HEK293 (cell line): ENCODE measurements at regions not wholly inside any gene's neighbourhood (a gene's known extent, or its start where the extent isn't known, plus 50 kb on each side); places are given as distances from the start of the nearest gene placed in this dataset.

Source experiments
- CTCF ChIA-PET: fragments of 350-600 bp; formaldehyde crosslinking; extraction: SDS; loops from one replicate; lab custom pipeline; 2021; ENCODE audit warnings: antibody characterized with exemption; lab: Yijun Ruan, JAX
- POLR2A ChIA-PET: fragments of 300-600 bp; formaldehyde crosslinking; extraction: SDS; loops from one replicate; lab custom pipeline; 2020; ENCODE audit warnings: antibody characterized with exemption, inconsistent platforms; lab: Yijun Ruan, JAX
- H3K27ac ChIP-seq: fragments of 200-500 bp; sonication (Bioruptor generic); 2 replicates; pipeline ENCODE4 v1.5.1; 2014; ENCODE audit warnings: low read depth, low read length, control low read depth, inconsistent platforms; ENCODE audit errors: extremely low read depth
- H3K36me3 ChIP-seq, 2 experiments: fragments of 200-500 bp in 1 of 2; sonication (Bioruptor generic) in 1 of 2; 1 replicate in 1 of 2; 2 replicates in 1 of 2; pipeline ENCODE4 v1.5.1; 2014 to 2017; ENCODE audit warnings: inconsistent platforms in 2 of 2, low read length in 2 of 2; ENCODE audit not compliant: control insufficient read depth in 2 of 2, insufficient read depth in 1 of 2
- H3K4me1 ChIP-seq: fragments of 200-500 bp; sonication (Bioruptor generic); 2 replicates; pipeline ENCODE4 v1.5.1; 2014; ENCODE audit warnings: mild to moderate bottlenecking, low read length, inconsistent platforms; ENCODE audit not compliant: control insufficient read depth, insufficient read depth
- H3K4me3 ChIP-seq: 2 replicates; pipeline ENCODE4 v1.5.1; 2011; ENCODE audit warnings: low read depth, mild to moderate bottlenecking, control low read depth, low read length, moderate library complexity
- H3K9me3 ChIP-seq: fragments of 200-500 bp; sonication (Bioruptor generic); 2 replicates; pipeline ENCODE4 v1.5.1; 2014; ENCODE audit warnings: low read depth, low read length, inconsistent platforms; ENCODE audit not compliant: control insufficient read depth, insufficient read depth
- EGR2 ChIP-seq: fragments of 450-650 bp; formaldehyde crosslinking; IDR thresholded peaks from 2 replicates; pipeline ENCODE4 v1.5.1; 2016; ENCODE audit warnings: low read depth, missing biosample characterization, missing genetic modification characterization
- OSR2 ChIP-seq: fragments of 450-650 bp; formaldehyde crosslinking; IDR thresholded peaks from 2 replicates; pipeline ENCODE4 v1.5.1; 2016; ENCODE audit warnings: missing biosample characterization, missing genetic modification characterization
- ZBTB21 ChIP-seq: fragments of 450-650 bp; formaldehyde crosslinking; IDR thresholded peaks from 2 replicates; pipeline ENCODE4 v1.5.1; 2017; ENCODE audit warnings: missing biosample characterization, missing genetic modification characterization
- ZNF174 ChIP-seq: fragments of 450-650 bp; formaldehyde crosslinking; IDR thresholded peaks from 2 replicates; pipeline ENCODE4 v1.5.0; 2017; ENCODE audit warnings: missing biosample characterization, mild to moderate bottlenecking, missing genetic modification characterization
- ZNF19 ChIP-seq: fragments of 450-650 bp; formaldehyde crosslinking; IDR thresholded peaks from 2 replicates; pipeline ENCODE4; 2016; ENCODE audit warnings: missing biosample characterization, missing genetic modification characterization, low read depth
- ZNF292 ChIP-seq: fragments of 450-650 bp; formaldehyde crosslinking; IDR thresholded peaks from 2 replicates; pipeline ENCODE4 v1.5.1; 2016; ENCODE audit warnings: low read depth, missing biosample characterization, missing genetic modification characterization, borderline replicate concordance
- ZNF48 ChIP-seq: fragments of 450-650 bp; formaldehyde crosslinking; IDR thresholded peaks from 2 replicates; pipeline ENCODE4 v1.5.1; 2016; ENCODE audit warnings: missing biosample characterization, missing genetic modification characterization
- ZNF521 ChIP-seq: fragments of 450-650 bp; formaldehyde crosslinking; IDR thresholded peaks from 2 replicates; pipeline ENCODE4 v1.5.1; 2017; ENCODE audit warnings: missing biosample characterization, mild to moderate bottlenecking, missing genetic modification characterization
- ZNF548 ChIP-seq: fragments of 450-650 bp; formaldehyde crosslinking; IDR thresholded peaks from 2 replicates; pipeline ENCODE4 v1.5.1; 2016; ENCODE audit warnings: missing biosample characterization, missing genetic modification characterization
- ZNF596 ChIP-seq: fragments of 450-650 bp; IDR thresholded peaks from 2 replicates; pipeline ENCODE4 v1.5.0; 2018; ENCODE audit warnings: missing biosample characterization, mild to moderate bottlenecking, missing genetic modification characterization, moderate library complexity
- ZNF624 ChIP-seq: fragments of 450-650 bp; formaldehyde crosslinking; IDR thresholded peaks from 2 replicates; pipeline ENCODE4 v1.5.1; 2017; ENCODE audit warnings: missing biosample characterization, missing genetic modification characterization
- ZNF701 ChIP-seq: fragments of 450-650 bp; formaldehyde crosslinking; IDR thresholded peaks from 2 replicates; pipeline ENCODE4 v1.5.1; 2016; ENCODE audit warnings: missing biosample characterization, missing genetic modification characterization
- ZXDB ChIP-seq: fragments of 450-650 bp; formaldehyde crosslinking; IDR thresholded peaks from 2 replicates; pipeline ENCODE4 v1.5.1; 2016; ENCODE audit warnings: missing biosample characterization, missing genetic modification characterization
- TF ChIP-seq, protein P1 (sequence below): fragments of 450-650 bp; formaldehyde crosslinking; IDR thresholded peaks from 2 replicates; pipeline ENCODE4 v1.5.1; 2016; ENCODE audit warnings: missing biosample characterization, missing genetic modification characterization
- TF ChIP-seq, protein P2 (sequence below): fragments of 450-650 bp; formaldehyde crosslinking; IDR thresholded peaks from 2 replicates; pipeline ENCODE4 v1.5.1; 2017; ENCODE audit warnings: missing biosample characterization, missing genetic modification characterization
- TF ChIP-seq, protein P3 (sequence below): fragments of 450-650 bp; formaldehyde crosslinking; IDR thresholded peaks from 2 replicates; pipeline ENCODE4; 2016; ENCODE audit warnings: missing biosample characterization, missing genetic modification characterization
- TF ChIP-seq, protein P4 (sequence below): fragments of 450-650 bp; formaldehyde crosslinking; IDR thresholded peaks from 2 replicates; pipeline ENCODE4 v1.5.1; 2016; ENCODE audit warnings: missing biosample characterization, missing genetic modification characterization
- TF ChIP-seq, protein P5 (sequence below): fragments of 450-650 bp; formaldehyde crosslinking; conservative IDR thresholded peaks from 2 replicates; pipeline ENCODE4 v1.5.1; 2016; ENCODE audit warnings: low read depth, missing biosample characterization, missing genetic modification characterization
- TF ChIP-seq, protein P6 (sequence below): fragments of 450-650 bp; formaldehyde crosslinking; IDR thresholded peaks from 2 replicates; pipeline ENCODE4 v1.5.1; 2016; ENCODE audit warnings: missing biosample characterization, missing genetic modification characterization
- TF ChIP-seq, protein P7 (sequence below): fragments of 450-650 bp; formaldehyde crosslinking; IDR thresholded peaks from 2 replicates; pipeline ENCODE4 v1.5.1; 2016; ENCODE audit warnings: missing biosample characterization, missing genetic modification characterization

DNA sequence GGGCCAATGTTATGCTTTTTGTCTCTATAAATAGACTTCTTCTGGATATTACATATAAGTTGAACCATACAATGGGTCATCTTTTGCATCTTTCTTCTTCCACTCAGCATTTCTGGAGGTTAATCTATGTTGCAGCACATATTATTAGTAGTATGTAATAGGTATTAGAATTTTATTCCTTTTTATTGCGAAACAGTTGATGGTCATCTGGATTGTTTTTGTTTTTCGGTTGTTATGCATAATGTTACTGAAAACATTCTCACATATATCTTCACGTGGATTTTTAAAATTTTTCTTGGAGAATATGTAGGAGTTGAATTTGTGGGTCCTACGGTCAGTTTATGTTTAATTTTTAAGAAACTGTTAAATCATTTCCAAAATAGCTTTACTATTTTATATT, 466.8 kb downstream of the SLCO4C1 start (continued):
- TF ChIP-seq, protein P1, sequence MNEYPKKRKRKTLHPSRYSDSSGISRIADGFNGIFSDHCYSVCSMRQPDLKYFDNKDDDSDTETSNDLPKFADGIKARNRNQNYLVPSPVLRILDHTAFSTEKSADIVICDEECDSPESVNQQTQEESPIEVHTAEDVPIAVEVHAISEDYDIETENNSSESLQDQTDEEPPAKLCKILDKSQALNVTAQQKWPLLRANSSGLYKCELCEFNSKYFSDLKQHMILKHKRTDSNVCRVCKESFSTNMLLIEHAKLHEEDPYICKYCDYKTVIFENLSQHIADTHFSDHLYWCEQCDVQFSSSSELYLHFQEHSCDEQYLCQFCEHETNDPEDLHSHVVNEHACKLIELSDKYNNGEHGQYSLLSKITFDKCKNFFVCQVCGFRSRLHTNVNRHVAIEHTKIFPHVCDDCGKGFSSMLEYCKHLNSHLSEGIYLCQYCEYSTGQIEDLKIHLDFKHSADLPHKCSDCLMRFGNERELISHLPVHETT (tag by site-specific recombination), result no peak
- TF ChIP-seq ZNF596 (tag by site-specific recombination) (no peak), ZNF174 (tag by site-specific recombination) (no peak), ZNF292 (tag by site-specific recombination) (no peak), ZNF521 (tag by site-specific recombination) (no peak), ZNF624 (tag by site-specific recombination) (no peak), ZNF701 (tag by site-specific recombination) (no peak)

DNA sequence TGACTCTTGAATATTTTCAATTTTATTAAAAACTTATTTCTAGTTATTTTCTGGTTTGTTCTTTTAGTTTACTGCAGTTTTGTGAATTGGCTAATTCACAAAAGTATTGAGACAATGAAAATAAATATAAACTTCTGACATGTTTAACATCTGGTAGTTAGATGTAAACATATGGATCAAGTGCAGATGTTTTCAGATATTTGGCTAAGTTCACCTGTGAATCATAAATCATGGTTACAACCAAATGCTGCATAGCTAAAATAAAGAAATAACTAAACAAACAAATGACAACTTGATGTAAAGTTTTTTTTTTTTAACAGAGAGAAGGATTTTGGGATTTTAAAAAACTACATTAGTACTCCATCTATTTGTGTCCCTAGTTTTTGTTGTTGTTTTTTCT, 484.6 kb downstream of the SLCO4C1 start:
- POLR2A ChIA-PET, result no interaction called here
- Histone ChIP-seq H3K27ac (no peak overlapping the region), H3K9me3 (no peaks in the 10 kb centered on the region), H3K36me3 (no peaks in the 10 kb centered on the region), H3K4me1 (no peaks in the 10 kb centered on the region), H3K4me3 (no peak overlapping the region)
- TF ChIP-seq OSR2 (tag by site-specific recombination), result no peak
- no peak for TF ChIP-seq ZNF19 (tag by site-specific recombination)
- TF ChIP-seq, protein P2, sequence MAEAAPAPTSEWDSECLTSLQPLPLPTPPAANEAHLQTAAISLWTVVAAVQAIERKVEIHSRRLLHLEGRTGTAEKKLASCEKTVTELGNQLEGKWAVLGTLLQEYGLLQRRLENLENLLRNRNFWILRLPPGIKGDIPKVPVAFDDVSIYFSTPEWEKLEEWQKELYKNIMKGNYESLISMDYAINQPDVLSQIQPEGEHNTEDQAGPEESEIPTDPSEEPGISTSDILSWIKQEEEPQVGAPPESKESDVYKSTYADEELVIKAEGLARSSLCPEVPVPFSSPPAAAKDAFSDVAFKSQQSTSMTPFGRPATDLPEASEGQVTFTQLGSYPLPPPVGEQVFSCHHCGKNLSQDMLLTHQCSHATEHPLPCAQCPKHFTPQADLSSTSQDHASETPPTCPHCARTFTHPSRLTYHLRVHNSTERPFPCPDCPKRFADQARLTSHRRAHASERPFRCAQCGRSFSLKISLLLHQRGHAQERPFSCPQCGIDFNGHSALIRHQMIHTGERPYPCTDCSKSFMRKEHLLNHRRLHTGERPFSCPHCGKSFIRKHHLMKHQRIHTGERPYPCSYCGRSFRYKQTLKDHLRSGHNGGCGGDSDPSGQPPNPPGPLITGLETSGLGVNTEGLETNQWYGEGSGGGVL (tag by site-specific recombination), result no peak
- TF ChIP-seq ZNF548, result no peak
- no peak for TF ChIP-seq EGR2
- TF ChIP-seq, protein P3, sequence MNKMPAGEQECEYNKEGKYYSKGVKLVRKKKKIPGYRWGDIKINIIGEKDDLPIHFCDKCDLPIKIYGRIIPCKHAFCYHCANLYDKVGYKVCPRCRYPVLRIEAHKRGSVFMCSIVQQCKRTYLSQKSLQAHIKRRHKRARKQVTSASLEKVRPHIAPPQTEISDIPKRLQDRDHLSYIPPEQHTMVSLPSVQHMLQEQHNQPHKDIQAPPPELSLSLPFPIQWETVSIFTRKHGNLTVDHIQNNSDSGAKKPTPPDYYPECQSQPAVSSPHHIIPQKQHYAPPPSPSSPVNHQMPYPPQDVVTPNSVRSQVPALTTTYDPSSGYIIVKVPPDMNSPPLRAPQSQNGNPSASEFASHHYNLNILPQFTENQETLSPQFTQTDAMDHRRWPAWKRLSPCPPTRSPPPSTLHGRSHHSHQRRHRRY (tag by site-specific recombination), result no peak
- TF ChIP-seq, protein P4, sequence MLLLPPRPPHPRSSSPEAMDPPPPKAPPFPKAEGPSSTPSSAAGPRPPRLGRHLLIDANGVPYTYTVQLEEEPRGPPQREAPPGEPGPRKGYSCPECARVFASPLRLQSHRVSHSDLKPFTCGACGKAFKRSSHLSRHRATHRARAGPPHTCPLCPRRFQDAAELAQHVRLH, result no peak
- CTCF ChIA-PET, result no interaction called here

DNA sequence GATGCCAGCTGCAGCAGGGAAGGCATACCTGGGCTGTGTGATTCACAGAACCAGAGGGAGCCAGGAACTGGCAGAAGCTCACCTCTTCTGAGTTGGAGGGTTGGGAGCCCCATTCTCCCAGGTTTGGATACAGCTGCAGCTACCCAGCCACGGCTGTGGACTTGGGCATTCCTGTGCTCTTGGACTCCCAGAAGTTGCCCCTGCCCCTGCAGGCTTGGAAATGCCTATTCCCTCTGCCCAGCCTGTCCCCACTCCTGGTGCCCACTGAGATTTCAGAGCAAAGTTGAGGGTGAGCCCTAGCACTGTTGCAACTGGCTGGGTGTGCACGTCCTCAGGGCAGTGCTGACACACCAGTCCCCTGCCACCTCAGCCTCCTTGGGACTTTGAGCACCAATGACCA, 489.7 kb downstream of the SLCO4C1 start:
- no peaks in the 10 kb centered on the region for H3K4me1 ChIP-seq
- no peaks in the 10 kb centered on the region for H3K9me3 ChIP-seq
- H3K27ac ChIP-seq, result no peak overlapping the region
- H3K36me3 ChIP-seq, result no peaks in the 10 kb centered on the region
- ChIA-PET POLR2A (no interaction called here), CTCF (no interaction called here)
- H3K4me3 ChIP-seq, result no peak overlapping the region
- TF ChIP-seq, protein P5, sequence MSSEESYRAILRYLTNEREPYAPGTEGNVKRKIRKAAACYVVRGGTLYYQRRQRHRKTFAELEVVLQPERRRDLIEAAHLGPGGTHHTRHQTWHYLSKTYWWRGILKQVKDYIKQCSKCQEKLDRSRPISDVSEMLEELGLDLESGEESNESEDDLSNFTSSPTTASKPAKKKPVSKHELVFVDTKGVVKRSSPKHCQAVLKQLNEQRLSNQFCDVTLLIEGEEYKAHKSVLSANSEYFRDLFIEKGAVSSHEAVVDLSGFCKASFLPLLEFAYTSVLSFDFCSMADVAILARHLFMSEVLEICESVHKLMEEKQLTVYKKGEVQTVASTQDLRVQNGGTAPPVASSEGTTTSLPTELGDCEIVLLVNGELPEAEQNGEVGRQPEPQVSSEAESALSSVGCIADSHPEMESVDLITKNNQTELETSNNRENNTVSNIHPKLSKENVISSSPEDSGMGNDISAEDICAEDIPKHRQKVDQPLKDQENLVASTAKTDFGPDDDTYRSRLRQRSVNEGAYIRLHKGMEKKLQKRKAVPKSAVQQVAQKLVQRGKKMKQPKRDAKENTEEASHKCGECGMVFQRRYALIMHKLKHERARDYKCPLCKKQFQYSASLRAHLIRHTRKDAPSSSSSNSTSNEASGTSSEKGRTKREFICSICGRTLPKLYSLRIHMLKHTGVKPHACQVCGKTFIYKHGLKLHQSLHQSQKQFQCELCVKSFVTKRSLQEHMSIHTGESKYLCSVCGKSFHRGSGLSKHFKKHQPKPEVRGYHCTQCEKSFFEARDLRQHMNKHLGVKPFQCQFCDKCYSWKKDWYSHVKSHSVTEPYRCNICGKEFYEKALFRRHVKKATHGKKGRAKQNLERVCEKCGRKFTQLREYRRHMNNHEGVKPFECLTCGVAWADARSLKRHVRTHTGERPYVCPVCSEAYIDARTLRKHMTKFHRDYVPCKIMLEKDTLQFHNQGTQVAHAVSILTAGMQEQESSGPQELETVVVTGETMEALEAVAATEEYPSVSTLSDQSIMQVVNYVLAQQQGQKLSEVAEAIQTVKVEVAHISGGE (tag by site-specific recombination), result no peak
- TF ChIP-seq ZBTB21 (no peak), ZXDB (tag by site-specific recombination) (no peak), ZNF48 (no peak)
- TF ChIP-seq, protein P6, sequence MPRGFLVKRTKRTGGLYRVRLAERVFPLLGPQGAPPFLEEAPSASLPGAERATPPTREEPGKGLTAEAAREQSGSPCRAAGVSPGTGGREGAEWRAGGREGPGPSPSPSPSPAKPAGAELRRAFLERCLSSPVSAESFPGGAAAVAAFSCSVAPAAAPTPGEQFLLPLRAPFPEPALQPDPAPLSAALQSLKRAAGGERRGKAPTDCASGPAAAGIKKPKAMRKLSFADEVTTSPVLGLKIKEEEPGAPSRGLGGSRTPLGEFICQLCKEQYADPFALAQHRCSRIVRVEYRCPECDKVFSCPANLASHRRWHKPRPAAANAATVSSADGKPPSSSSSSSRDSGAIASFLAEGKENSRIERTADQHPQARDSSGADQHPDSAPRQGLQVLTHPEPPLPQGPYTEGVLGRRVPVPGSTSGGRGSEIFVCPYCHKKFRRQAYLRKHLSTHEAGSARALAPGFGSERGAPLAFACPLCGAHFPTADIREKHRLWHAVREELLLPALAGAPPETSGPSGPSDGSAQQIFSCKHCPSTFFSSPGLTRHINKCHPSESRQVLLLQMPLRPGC (tag by site-specific recombination), result no peak
- TF ChIP-seq, protein P7, sequence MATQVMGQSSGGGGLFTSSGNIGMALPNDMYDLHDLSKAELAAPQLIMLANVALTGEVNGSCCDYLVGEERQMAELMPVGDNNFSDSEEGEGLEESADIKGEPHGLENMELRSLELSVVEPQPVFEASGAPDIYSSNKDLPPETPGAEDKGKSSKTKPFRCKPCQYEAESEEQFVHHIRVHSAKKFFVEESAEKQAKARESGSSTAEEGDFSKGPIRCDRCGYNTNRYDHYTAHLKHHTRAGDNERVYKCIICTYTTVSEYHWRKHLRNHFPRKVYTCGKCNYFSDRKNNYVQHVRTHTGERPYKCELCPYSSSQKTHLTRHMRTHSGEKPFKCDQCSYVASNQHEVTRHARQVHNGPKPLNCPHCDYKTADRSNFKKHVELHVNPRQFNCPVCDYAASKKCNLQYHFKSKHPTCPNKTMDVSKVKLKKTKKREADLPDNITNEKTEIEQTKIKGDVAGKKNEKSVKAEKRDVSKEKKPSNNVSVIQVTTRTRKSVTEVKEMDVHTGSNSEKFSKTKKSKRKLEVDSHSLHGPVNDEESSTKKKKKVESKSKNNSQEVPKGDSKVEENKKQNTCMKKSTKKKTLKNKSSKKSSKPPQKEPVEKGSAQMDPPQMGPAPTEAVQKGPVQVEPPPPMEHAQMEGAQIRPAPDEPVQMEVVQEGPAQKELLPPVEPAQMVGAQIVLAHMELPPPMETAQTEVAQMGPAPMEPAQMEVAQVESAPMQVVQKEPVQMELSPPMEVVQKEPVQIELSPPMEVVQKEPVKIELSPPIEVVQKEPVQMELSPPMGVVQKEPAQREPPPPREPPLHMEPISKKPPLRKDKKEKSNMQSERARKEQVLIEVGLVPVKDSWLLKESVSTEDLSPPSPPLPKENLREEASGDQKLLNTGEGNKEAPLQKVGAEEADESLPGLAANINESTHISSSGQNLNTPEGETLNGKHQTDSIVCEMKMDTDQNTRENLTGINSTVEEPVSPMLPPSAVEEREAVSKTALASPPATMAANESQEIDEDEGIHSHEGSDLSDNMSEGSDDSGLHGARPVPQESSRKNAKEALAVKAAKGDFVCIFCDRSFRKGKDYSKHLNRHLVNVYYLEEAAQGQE (tag by site-specific recombination), result no peak
